GM18870 (cell line): ENCODE measurements at regions not wholly inside any gene's neighbourhood (a gene's known extent, or its start where the extent isn't known, plus 50 kb on each side); places are given as distances from the start of the nearest gene placed in this dataset.

ENCODE experiments used
- ATAC-seq: cut with Tn5 transposase; IDR thresholded peaks from one replicate; pipeline ENCODE4 v1.9.1; 2021; ENCODE audit warnings: moderate library complexity; ENCODE audit not compliant: unreplicated experiment

GRCh38 chr9:4386819-4387218, 87.0 kb upstream of the GLIS3 start:
- no peak for ATAC-seq

GRCh38 chr9:4384750-4385149, 84.9 kb upstream of the GLIS3 start:
- no peak for ATAC-seq

GRCh38 chr9:4382722-4383317, 83.0 kb upstream of the GLIS3 start:
- ATAC-seq: peak; percentile 57

GRCh38 chr9:4381744-4382143, 81.9 kb upstream of the GLIS3 start:
- no peak for ATAC-seq

GRCh38 chr9:4380406-4380805, 80.5 kb upstream of the GLIS3 start:
- ATAC-seq: no peak

GRCh38 chr9:4375424-4376200, 75.7 kb upstream of the GLIS3 start:
- no peak for ATAC-seq

- ATAC-seq: no peak
These were observed 71.2 kb upstream of the GLIS3 start for GRCh38 chr9:4371108-4371507.

GRCh38 chr9:4370501-4370900, 70.6 kb upstream of the GLIS3 start:
- no peak for ATAC-seq

- ATAC-seq: no peak
These were observed 66.9 kb upstream of the GLIS3 start for GRCh38 chr9:4366591-4367330.

- no peak for ATAC-seq
These were observed 65.2 kb upstream of the GLIS3 start for GRCh38 chr9:4365055-4365454.

GRCh38 chr9:4362281-4362680, 62.4 kb upstream of the GLIS3 start:
- no peak for ATAC-seq

- no peak for ATAC-seq
These were observed 59.1 kb upstream of the GLIS3 start for GRCh38 chr9:4359016-4359415.

GRCh38 chr9:4357929-4358328, 58.1 kb upstream of the GLIS3 start:
- ATAC-seq: no peak

GRCh38 chr9:4356306-4356705, 56.4 kb upstream of the GLIS3 start:
- ATAC-seq: no peak

- no peak for ATAC-seq
These were observed 53.4 kb upstream of the GLIS3 start for GRCh38 chr9:4353236-4353635.

- no peak for ATAC-seq
These were observed 50.0 kb upstream of the GLIS3 start for GRCh38 chr9:4349816-4350418.
